ENCODE measurements at regions not wholly inside any gene's neighbourhood (a gene's known extent, or its start where the extent isn't known, plus 50 kb on each side); places are given as distances from the start of the nearest gene placed in this dataset.

DNA sequence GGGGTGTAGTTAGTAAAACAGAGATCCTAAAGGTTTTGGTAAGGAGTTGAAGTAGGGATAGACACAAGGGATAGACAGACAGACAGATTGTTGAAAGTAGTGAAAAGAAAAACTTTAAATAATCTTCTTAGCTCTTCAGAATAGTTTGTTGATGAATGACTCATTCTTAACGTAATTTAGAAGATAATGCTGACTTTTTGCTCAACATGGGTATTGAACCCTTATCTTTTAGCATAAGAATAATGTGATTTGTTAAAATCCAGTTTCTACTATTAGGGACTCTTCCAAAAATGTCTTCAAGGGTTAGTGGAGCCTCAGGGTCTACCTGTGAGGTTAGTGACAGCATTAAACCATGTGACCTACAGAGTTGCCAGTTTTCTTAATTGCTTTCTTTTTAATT is 411.2 kb downstream of the ETV1 start:
- TF ChIP-seq, protein P1, sequence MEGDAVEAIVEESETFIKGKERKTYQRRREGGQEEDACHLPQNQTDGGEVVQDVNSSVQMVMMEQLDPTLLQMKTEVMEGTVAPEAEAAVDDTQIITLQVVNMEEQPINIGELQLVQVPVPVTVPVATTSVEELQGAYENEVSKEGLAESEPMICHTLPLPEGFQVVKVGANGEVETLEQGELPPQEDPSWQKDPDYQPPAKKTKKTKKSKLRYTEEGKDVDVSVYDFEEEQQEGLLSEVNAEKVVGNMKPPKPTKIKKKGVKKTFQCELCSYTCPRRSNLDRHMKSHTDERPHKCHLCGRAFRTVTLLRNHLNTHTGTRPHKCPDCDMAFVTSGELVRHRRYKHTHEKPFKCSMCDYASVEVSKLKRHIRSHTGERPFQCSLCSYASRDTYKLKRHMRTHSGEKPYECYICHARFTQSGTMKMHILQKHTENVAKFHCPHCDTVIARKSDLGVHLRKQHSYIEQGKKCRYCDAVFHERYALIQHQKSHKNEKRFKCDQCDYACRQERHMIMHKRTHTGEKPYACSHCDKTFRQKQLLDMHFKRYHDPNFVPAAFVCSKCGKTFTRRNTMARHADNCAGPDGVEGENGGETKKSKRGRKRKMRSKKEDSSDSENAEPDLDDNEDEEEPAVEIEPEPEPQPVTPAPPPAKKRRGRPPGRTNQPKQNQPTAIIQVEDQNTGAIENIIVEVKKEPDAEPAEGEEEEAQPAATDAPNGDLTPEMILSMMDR (IDR thresholded peaks at IDR 0.05; ENCODE audit: low read depth, low read length) = no peak
- no peak for TF ChIP-seq EZH2phosphoT487 (IDR thresholded peaks at IDR 0.05; ENCODE audit: low read depth)

Data from OCI-LY3 (cell line).